GM08714 (cell line): ENCODE measurements at regions not wholly inside any gene's neighbourhood (a gene's known extent, or its start where the extent isn't known, plus 50 kb on each side); places are given as distances from the start of the nearest gene placed in this dataset.

Experiments used
- H3K4me3 ChIP-seq: fragments of 200-500 bp; sonication (Bioruptor generic); 2 replicates; pipeline ENCODE4 v1.5.1; 2014; ENCODE audit warnings: mild to moderate bottlenecking, low read length, inconsistent platforms
- ZNF274 ChIP-seq: IDR thresholded peaks from 2 replicates; pipeline ENCODE4 v1.6.1; 2012; ENCODE audit warnings: mild to moderate bottlenecking, low read depth, low read length

- H3K4me3 ChIP-seq = no peak overlapping the region
- TF ChIP-seq ZNF274 = no peak
These were observed 196.0 kb upstream of the TOPAZ1 start for GRCh38 chr3:44045476-44046275.

DNA sequence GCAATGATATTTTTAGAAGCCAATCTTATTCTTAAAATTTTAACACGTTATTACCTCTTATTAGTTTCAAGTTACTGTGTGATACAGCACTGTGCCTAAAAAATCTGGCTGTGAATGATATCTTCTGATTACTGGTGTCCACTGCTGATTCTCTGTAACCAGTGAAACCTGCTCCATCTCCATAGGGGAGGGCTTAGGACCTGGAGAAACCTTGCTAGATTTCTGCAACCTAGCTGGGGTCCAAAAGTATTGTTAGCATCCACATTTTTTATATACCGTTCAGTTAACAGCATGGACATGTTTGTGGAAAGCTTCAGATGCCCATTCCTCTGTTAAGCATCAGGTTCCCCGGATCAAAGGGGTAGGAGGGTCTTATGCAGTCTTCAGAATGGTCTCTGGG, 193.9 kb upstream of the TOPAZ1 start:
- no peak for TF ChIP-seq ZNF274
- H3K4me3 ChIP-seq = no peak overlapping the region

- TF ChIP-seq ZNF274 = no peak
- H3K4me3 ChIP-seq = no peak overlapping the region
These were observed 193.3 kb upstream of the TOPAZ1 start for GRCh38 chr3:44048196-44048924.

DNA sequence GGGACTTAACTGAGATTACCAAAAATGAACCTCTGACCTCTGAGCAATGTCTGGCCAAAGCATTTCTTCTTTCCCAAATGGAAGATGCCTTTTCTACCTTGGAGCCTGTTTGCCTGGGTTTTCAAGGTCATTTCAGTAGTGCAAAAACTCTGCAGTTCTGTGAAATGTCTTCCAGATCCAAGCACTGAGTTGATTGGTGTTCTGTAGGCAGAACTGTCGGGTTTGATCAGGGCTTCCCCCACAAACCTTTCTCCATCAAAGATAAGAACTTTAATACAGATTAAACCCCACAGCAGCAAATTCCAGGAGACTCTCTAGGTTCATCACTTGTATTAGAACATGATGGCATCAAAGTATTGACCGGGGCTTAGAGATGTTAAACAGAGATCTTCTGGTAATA, 192.7 kb upstream of the TOPAZ1 start:
- no peak for TF ChIP-seq ZNF274
- no peak overlapping the region for H3K4me3 ChIP-seq

GRCh38 chr3:44050101-44050500, 191.6 kb upstream of the TOPAZ1 start:
- H3K4me3 ChIP-seq = no peak overlapping the region
- no peak for TF ChIP-seq ZNF274

DNA sequence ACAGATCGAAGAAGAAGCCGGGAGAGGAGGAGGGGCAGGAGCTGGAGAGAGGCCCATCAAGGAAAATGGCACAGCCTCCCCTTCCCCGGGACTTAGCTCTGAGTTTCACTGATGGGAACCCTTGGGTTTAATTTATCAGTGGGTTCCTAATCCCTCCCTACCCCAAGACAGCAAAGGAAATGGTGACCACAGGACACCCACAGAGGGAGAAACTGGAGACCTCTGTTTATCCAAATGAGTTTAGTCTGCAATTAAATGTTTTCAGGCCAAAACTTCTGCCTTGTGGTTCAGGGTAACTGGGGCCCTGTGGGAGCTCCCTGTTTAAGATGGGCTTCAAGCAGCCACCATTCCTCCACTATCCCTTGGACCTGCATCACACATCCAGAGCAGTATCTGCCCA, 190.8 kb upstream of the TOPAZ1 start:
- no peak for TF ChIP-seq ZNF274

DNA sequence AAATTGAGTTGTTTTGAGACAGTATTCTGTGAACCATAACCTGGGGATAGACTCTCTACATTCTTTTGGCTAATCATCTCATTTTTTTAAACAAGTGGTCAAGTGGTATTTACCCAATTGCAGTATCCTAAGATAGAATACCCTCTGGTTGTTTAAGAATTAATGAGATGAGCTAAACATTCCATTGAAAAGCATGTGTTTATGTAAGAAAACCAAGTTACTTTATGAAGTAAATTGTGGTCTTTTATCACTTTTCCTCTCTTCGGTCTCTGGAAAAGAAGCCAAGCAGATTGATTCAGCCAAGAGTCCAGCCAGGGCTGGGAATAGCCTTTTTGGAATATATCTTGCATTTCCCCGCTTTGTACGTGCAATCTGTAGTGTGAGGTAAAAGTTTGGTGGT, 185.7 kb upstream of the TOPAZ1 start:
- no peak for TF ChIP-seq ZNF274
- no peak overlapping the region for H3K4me3 ChIP-seq

More for the DNA sequence above, 190.8 kb upstream of the TOPAZ1 start:
- no peak overlapping the region for H3K4me3 ChIP-seq

DNA sequence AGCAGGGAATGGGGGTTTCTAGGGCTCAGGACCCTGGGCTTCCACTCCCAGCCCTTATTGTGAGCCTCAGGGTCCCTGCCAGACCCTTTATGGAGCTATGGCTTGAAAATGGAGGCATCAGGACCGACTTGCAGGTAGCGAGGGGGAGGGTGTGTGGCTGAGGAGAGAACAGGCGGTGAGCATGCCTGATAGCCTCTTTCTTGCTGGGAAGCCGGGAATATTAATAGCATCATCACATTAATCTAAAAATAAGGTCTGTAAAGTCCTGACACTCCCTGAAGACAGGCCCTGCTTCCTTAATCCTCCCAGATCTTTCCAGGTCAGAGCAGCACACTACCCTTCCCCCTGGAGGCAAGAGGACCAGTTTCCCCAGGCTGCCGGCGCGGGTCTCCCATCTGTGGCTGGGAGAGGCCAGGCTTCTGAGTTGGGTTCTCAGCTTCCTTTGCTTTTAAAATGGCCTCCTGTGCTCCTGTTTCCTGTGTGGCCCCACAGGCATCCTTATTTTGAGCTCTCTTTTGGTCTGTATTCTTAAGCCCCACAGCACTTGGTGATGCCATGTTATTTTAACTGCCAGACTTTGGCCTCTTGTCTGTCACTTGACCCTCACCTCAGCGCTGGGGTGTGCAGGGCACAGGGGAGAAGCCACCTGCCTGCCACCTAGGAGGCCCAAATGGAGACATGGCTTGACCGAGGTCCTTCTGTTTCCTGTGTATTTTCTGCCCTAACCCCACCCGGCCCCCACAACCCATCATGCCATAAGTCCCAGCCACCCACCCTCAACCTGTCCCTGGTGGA, 185.0 kb upstream of the TOPAZ1 start:
- no peak for TF ChIP-seq ZNF274

GRCh38 chr3:44058022-44058867, 183.4 kb upstream of the TOPAZ1 start:
- H3K4me3 ChIP-seq = no peak overlapping the region
- no peak for TF ChIP-seq ZNF274

More for the DNA sequence above, 185.0 kb upstream of the TOPAZ1 start:
- no peak overlapping the region for H3K4me3 ChIP-seq

DNA sequence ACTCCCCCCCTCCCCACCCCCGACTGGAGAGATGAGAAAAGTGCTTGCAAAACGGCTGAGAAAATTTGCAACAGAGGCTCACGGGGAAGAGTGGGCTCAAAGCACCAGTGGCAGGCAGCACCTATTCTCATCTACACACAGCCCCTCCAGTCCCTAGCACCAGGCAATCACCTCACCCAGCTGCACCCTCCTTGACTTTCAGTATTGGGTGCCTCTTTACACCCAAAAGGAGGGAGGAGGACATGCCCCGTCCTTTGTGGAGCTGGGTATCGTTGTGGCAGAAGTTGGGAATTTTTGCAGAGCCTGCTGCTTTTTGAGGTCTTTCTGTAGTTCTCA, 182.8 kb upstream of the TOPAZ1 start:
- H3K4me3 ChIP-seq = no peak overlapping the region
- TF ChIP-seq ZNF274 = no peak

DNA sequence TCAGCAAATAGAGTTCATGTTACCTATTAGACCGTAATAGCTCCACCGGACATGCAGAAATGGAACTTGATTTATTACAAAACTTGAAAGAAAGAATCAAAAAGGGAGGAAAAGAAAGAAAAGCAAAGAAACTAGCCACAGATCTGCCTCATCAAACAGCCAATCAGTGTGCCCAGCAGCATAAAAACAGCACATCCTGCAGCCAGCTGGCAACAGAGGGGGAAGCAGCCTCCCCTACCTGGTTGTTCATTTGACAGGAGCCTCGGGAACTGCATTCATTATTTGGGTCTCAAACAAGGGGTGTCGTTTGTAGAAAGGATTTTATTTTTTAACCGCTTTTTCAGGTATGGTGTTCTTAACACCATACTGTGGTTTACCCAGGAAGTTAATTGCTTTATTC, 181.5 kb upstream of the TOPAZ1 start:
- no peak overlapping the region for H3K4me3 ChIP-seq
- no peak for TF ChIP-seq ZNF274

DNA sequence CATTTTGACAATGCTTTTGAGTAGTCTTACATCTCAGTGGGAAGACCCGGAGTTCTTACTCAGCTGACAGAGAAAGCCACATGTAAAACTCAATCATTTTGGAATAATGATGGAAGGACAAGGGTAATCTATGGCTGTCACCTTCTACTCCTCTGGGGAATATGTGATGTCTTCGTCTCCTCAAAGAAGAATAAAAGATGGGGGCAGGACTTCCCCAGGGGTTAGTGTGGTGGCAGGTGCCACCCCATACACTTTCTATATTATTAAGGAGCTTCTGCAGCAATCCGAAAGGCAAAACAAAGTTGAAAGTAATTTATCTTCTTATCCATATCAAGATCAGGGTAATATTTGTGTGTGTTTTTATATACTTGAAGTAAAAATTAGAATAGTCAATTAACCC, 180.4 kb upstream of the TOPAZ1 start:
- no peak for TF ChIP-seq ZNF274
- no peak overlapping the region for H3K4me3 ChIP-seq

GRCh38 chr3:44061961-44062360, 179.7 kb upstream of the TOPAZ1 start:
- no peak for TF ChIP-seq ZNF274
- H3K4me3 ChIP-seq = no peak overlapping the region

- TF ChIP-seq ZNF274 = no peak
- H3K4me3 ChIP-seq = no peak overlapping the region
These were observed 176.2 kb upstream of the TOPAZ1 start for GRCh38 chr3:44065311-44066094.
